Stimulated activated CD4-positive, alpha-beta T cell treated with anti-CD3 and anti-CD28 coated beads, Interleukin-15, amount 100 ng/mL, for 48 hours (primary cell): ENCODE measurements at regions not wholly inside any gene's neighbourhood (a gene's known extent, or its start where the extent isn't known, plus 50 kb on each side); places are given as distances from the start of the nearest gene placed in this dataset.

Experiments
- DNase-seq, 2 donors: peaks; one replicate each; pipeline ENCODE4 v3.0.0-alpha.2; 2020; ENCODE audit warnings: low read depth in 2 of 2

DNA sequence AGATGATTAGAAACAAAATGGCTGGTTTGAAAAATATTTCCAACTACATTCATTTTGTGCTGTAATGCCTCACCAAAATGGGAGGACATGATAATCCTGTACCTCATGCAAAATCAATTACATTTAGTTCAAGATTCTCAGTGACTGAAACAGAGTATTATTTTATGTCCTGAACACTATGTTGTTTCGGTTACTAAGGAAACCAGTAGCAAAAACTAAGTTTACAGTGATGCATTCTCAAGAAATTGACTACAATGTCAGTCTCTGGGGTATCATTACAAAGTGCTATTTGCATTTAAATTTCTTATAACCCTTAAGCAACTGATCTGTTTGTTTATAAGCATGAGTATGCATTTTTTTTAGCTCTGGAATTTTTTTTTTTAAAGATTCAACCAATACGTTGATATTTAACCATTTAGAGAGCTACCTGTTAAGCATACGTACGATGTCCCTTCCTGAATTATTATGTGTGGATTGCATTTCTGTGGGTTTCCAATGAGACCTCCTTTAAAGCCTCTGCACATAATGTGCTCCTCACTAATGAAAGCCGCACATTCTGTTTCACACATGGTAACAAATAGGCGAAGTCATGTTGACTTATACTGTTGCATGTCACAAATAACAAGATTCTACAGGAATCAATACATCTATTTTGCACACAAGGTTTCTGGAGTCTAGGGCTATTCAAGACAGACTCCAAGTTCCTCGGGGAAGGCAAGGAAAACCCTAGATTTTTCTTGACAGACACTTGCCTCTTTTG lies 1035.7 kb downstream of the ADGRL2 start:
- no peak for DNase-seq

DNA sequence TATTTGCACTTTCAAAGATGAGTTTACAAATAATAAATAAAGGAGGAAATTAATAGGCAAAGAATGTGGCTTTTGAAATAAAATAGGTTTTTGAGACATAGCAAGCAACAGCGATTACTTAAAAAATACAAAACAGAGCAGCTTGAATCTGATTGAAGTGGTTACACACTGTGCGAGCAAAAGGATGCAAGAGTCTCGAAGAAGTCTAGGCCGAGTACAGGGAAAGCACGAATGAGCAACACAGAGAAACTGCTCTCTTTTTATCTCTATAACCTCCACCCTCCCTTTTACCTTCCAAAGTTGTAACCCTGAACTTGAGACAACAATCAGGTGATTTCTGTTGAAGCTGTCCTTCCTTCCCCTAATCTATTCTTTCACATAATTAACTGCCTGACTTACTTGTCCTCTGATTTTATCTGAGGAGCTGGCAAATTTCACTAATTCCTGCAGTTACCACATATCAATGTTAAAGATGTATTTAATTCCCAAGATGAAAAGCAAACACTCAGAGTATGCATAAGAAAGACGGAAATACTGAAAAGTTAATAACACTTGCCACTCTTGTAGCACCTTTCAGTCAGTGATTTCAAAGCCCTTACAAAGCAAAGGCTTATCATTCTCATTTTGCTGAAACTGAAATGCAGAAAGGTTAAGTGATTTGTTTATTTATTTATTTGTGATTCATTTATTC lies 1030.1 kb downstream of the ADGRL2 start:
- DNase-seq, result no peak

DNA sequence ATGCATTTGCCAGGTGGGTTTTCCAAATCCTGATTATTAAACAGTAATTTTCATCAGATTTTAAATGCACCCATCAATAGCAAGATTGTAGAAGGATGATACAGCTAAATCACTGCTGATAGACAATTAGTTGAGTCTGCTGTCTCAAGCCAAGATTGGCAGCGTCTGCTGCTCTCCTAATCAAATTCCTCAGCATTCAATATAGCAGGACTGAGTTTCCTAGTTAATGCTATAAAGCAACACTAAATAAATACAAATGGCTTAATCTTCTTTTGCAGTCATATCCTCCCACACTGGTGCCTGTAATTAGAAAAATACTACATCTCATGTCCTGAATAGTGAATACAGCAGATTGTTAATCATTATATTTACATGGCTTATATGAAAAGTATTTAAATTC lies 1028.8 kb downstream of the ADGRL2 start:
- no peak for DNase-seq

DNA sequence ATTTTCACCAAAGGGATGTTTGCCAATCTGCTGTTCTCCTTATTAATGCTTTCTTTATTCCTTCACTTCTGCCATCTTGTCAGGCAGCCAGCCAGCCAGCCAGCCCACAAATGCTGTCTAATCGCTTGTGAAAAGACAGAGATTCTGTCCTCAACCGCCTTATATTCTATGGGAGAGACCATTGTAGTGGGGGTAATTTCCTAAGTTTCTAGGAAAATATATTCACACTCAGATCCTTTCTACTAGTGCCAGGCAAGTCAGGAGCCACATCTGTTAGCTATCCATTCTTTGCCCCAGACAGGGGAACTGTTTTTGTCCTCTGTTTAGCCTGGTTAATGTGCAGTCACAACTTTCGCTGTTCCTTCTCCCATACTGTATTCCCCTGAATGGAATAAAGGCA lies 1023.1 kb downstream of the ADGRL2 start:
- no peak for DNase-seq

DNA sequence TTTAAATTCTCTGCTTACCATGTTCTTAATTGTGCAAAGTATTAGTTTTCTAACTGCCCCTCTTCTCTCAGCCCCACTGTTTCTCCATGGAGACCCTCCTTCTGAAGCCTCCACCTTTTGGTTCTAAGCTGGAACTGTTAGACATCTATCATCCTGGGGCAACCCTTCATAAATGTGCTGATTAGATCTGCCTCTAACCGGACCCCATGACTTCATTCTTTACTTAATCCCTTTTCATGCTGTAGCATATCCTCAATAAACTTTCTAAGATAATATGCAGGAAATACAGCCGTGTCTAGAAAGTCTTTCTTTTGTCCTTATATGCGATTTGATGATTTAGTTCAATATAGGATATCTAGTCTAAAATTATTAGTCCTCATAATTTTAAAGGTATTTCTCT lies 1020.1 kb downstream of the ADGRL2 start:
- no peak for DNase-seq

DNA sequence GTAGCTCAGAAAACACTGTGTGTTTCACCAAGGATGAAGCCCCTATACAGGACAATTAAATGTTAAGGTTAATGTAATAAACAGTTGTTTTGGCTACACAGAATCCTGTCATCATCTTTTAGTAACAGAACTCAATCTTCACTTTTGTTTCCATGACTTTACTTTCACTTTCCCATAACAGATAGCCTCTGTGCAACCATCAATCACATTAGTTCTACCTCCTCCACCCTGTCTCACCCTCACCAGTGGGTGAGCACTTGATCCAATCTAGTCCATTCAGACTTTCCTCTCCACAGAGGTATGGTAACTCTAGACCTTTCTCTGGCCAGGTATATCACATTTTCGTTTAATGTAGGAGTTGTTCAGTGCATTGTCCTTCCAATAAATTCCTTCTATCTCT lies 1018.5 kb downstream of the ADGRL2 start:
- DNase-seq, result peak in 1 of 2 donors; percentile 0

DNA sequence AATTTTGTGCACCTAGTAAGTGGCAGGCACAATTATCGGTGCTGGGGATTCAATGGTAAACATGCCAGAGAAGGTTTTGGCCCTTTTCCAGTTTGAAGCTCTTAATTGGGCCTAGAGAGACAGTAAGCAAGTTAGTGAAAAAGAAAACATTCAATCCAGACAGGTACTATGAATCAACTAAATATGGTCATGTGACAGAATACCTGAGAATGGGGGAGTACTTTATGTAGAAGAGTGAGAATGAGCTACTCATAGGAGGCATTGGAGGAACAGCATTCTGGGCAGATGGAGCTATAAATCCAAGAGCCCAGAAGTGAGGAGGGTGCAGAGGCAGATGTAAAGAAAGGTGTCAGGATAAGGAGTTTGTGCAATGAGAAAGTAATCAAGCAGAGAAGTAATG lies 1017.9 kb downstream of the ADGRL2 start:
- no peak for DNase-seq

DNA sequence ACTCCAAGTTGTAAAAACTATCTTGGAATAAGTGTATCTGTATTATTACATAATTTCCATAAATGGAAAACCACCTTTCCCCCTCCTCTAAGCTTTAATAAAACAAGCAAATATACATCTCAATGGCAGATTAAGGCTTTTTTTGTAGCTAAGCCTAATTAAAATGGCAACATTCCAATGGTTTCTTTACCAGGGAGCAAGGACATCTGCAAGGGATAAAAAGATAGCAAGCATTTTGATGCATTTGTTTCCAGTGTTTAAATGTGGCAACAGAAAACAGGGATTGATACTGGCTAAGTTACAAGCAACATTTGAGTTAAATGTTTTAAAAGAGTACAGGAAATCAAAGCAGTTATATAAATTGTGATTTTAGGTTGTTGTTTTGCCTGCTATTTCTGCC lies 1012.7 kb downstream of the ADGRL2 start:
- DNase-seq, result no peak

DNA sequence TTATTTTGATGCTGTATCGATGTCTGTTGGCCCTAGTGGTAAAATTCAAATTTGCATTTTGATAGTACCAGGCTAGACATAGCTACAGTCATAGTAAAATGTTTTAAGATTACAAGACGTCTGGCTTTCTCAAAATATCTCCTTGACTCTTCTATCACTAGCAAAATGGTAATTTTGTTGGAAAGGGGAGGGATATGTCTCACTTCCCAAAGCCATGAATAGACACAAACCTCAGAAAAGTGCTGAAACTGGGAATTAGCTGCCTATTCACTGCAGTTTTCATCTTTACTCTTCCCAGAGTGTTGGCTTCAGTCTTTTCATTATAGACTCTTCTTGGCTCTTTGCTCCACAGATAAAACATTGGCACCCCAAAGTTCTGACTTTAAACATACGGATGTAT lies 1009.9 kb downstream of the ADGRL2 start:
- DNase-seq, result no peak

DNA sequence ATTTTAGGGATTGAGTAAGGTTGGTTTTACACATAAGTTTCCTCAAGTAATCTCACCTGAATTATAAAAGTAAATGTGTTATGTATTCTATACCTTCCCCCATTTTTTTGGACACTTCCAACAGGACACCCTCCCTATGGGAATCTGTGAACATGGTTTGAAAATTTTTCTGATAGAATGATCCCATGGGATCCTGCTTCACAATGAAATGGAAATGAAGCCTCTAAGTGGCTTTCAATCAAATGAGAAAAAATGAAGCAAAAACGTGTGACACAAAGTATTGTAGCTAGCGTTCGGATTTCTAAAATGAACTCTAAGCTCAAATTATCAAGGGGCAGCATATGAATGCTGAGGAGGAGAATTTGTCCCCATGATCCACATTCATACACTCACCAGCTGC lies 1006.8 kb downstream of the ADGRL2 start:
- no peak for DNase-seq

DNA sequence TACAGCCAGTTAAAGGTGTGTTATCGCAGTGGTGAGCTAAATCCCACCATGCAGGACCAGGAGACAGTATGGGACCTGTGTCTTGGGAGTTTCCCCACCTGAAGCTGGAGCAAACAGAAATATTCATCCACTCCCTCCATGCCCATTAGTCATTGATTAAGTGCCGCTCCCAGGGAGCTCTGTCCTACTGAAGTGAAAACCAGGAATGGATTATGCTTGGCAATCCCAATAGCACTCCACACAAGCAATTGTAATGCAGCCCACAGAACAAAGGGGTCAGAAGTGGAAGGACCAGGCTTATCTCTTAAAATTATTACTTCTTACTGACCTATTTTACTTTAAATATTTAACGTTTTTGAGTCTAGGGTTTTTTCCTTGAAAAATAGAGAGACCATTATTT lies 1005.4 kb downstream of the ADGRL2 start:
- DNase-seq, result no peak

DNA sequence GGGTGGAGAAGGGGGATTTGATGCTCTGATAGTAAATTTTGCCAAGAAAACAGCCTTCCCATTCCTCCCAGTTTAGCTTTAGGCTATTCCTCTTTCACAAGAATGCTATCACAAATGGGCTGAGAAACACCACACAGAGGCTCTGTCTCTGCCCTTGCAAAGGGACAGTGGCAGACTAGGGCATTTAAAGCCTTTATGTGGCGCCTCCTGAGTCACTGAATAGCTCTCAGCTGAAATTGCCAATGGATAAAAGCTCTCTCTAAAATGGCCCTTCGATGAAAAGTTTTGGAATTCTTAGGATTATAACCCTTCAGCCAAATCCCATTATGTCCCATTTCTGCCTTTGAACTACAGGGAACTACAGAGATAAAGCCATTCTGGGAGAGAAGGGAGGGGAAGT lies 1000.4 kb downstream of the ADGRL2 start:
- no peak for DNase-seq

DNA sequence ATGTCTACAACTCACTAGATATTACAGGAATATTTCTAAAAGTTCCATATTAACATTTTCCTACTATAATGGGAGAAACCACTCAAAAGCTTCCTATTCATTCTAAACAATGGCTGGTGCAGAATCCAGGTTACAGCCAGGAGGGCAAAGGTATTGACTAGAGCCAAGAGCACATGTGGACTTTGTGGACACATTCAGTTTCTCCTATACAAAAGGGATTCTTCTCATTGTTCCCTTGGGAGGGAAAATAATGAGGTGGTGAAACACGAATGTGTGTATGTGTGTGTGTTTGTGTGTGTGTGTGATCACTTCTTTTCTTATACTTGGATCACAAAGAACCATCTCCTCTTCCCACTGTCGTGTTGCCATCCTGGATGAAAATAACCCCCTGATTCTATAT lies 1000.0 kb downstream of the ADGRL2 start:
- no peak for DNase-seq

DNA sequence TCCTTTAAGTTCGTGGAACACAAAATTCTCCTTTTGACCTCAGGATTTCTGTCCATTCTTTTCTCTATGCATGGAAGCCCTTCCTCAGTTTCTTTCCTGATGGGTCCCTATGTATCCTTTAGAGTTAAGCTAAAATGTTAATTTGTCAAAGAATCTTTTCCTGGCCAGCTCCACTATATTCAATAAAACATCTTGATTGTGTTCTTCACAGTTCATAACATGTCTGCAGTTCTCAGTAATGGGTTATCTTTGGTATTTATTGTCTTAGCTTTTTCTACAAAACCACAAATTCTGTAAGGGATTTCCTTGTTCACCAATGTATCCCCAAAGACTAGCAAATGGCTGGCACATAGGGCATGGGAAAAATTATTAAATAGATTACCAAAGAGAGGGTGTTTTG lies 998.5 kb downstream of the ADGRL2 start:
- no peak for DNase-seq

DNA sequence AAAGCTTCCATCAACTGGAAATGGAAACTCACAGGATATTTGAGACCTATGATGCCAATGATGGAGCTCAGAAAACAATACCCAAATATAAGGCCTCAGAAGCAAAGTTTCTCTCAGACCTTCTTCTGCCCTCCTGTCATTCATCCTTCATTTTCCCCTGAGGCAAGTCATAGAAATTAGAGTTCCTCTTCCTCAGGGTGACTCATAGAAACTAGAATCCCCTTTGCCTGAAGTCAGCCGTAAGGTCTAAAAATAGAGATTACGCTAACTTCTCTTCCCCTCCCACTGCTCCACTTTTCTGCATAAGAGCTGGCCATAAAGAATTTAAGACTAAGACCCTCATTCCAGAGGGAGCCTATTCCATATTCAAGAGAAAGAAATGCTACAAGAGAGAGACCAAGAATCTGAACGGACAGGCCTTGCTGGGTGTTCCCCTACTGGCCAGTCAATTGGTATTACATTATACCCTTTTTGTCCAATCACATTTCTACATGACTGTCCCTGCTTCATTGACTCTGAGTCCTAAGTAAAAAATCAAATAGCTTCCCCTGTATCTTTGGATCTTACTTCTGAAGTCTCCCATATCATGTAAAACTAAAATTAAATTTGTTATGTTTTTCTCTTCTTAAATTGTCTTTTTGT lies 994.9 kb downstream of the ADGRL2 start:
- DNase-seq, result no peak

DNA sequence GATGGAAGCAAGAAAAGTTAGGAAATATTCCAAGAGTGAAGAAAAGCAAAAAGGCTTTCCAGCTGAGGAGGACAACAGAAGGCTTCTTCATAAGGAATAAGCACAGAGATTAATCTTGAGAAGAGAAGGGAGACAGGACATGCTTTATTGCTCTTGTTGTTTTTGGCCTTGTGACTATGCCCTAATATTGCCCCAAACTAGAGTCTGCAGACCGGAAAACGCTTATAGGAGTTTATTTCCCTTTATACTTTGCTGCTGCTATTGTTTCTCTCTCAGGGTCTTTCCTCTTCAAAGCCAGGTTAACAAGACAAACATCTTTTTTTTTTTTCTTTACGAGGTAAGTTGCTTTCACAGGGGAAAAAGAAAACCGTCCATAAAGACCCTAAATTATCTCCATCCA lies 991.4 kb downstream of the ADGRL2 start:
- DNase-seq, result no peak

DNA sequence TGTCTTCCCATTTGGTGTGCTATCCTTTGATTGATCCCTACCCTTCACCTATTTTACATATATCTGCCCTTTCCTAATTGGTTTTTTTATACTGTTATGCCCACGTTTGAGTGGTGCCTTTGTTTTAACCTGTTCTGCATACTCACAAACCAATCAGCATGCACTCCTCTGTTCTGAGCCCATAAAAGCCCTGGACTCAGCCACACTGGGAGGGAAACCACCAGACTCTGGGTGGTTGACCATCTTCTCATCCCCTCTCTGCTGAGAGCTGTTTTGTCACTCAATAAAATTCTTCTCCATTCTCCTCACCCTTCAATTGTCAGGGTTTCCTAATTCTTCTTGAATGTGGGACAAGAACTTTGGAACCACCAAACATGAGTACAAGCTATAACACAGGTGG lies 989.8 kb downstream of the ADGRL2 start:
- DNase-seq, result no peak

DNA sequence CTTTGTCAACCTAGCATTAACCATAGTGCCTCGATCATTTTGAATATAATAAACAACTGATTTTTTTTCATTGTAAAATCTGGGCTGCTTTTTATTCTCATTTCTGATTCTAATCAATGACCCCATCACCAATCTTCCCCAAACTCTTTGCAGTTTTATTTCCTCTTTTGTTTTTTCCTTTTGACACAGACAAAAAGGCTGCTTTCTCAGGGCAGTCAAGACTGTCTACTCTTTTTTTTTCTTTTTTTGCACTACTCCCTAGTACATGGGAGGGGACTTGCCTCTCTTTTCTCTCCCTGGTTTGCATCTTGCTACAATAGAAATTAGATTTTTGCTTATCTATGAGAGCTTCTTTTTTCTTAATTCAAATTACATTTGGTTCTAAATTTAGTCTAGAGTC lies 987.9 kb downstream of the ADGRL2 start:
- no peak for DNase-seq

DNA sequence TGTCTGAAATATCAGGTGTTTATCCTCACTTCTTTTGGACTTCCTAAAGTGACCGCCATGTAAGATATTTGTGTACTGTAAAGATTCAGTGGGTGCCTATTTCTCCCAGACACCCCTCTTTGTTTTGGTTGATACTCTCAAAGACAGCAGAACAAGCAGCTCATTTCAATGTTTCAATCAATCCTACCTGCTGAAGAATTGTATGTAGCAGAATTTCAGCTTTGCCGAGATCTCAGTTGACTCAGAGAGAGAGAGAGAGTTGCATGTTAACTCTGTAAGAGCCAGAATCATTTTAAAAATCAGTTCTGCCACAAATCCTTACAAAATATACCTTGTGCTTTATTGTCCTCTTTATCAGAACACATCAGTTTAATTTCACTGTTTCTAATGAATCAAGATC lies 987.3 kb downstream of the ADGRL2 start:
- no peak for DNase-seq

DNA sequence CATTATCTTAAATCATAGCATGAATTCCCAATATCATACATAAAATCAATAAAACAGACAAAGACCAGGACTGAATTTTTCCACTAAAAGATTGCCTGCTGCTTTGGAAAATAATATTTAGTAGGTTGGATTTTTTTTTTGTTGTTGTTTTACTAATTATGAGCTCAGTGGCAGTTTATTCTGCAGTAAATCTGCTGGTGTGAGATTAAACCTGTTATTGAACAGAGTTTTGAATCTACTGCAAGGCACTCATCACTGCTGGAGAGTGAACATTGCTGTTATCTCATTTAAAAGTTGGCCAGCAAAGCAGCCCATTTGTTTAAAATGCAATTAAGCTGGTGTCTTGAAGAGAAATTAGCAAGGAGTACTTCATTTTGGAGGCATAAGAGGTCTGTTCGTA lies 986.1 kb downstream of the ADGRL2 start:
- no peak for DNase-seq

DNA sequence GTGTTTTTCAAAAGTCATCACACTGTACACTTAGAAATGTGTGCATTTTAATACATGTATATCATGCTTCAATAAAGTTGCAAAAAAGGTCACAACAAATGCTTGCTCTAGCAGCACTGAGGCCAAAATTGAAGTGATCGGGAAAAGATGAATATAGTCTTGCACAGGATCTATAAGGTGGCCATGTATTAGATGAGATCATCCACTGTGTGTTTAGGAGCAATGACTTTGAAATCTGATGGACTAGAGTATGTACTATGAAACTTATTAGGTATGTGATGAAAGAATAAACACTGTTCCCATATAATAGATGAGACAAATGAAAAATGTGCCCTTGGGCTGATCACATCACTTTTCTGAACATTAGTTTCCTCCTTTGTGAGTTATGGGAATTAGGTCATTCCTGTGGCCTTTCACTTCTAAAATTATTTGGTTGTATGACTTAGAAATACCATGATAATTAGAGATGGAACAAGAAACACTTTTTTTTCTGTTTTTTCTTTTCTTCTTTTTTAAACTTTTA lies 984.6 kb downstream of the ADGRL2 start:
- no peak for DNase-seq

DNA sequence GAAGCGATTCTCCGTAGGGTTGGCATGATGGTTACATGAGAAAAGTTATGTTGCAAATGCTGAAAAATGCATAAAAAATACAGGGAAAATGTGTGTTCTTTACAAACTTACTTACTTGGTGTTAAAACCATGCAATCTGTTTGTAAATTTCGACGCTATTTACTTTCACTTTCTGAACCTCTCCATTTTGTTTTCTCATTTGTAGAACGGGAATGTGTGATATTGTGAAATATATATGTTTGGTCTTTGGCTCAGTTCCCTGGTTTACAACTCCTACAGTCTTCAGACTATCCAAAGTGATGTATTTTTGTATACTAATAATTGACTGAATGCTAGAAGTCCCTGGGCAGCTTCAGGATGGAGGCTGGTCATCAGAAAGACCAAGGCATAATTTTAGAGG lies 982.3 kb downstream of the ADGRL2 start:
- DNase-seq, result no peak

DNA sequence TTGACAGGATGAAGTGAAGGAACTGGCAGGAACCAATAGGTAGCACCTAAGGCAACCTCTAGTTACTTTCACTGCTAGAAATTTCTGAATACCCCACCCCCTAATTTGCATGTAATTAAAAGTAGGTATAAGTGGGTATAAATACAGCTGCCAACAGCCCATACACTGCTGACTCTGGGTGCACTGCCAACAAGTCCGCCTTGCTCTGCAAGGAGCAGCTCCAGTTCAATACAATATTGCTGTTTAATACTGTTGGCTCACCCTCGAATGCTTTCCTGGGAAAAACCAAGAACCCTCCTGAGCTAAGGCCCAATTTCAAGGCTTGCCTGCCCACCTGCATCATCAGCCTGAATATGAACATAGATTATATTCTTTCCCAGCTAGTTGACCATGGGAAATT lies 981.9 kb downstream of the ADGRL2 start:
- DNase-seq, result no peak
